Keratinocyte (primary cell): ENCODE measurements at regions not wholly inside any gene's neighbourhood (a gene's known extent, or its start where the extent isn't known, plus 50 kb on each side); places are given as distances from the start of the nearest gene placed in this dataset.

Experiments used
- DNase-seq: peaks from one replicate; pipeline ENCODE4 v3.0.0-alpha.2; 2011; ENCODE audit warnings: low read depth, missing footprints, low spot score
- FAIRE-seq: peaks from 2 replicates; lab custom pipeline; 2011; peaks lifted over from hg19 to GRCh38; lab: Jason Lieb, UNC
- H2AFZ ChIP-seq: 2 replicates; pipeline ENCODE4 v1.6.0; 2012; ENCODE audit warnings: low read length, control low read depth, inconsistent platforms; ENCODE audit not compliant: control insufficient read depth
- H3K27ac ChIP-seq: 2 replicates; pipeline ENCODE4 v1.5.1; 2011; ENCODE audit warnings: low read length; ENCODE audit not compliant: control insufficient read depth, insufficient read depth
- H3K27me3 ChIP-seq: 3 replicates; pipeline ENCODE4 v1.6.0; 2011; ENCODE audit warnings: low read length; ENCODE audit not compliant: control insufficient read depth, insufficient read depth; ENCODE audit errors: extremely low read depth
- H3K36me3 ChIP-seq, 2 experiments: 2 replicates in 1 of 2; 3 replicates in 1 of 2; pipeline ENCODE4 v1.5.1; 2011; ENCODE audit warnings: low read length in 2 of 2, mild to moderate bottlenecking in 1 of 2; ENCODE audit not compliant: control insufficient read depth in 2 of 2, insufficient read depth in 2 of 2; ENCODE audit errors: extremely low read depth in 1 of 2
- H3K4me1 ChIP-seq: 3 replicates; pipeline ENCODE4 v1.5.1; 2011; ENCODE audit warnings: low read length; ENCODE audit not compliant: control insufficient read depth, insufficient read depth; ENCODE audit errors: extremely low read depth
- H3K4me2 ChIP-seq: 3 replicates; pipeline ENCODE4 v1.6.0; 2011; ENCODE audit warnings: low read depth, low read length; ENCODE audit not compliant: control insufficient read depth, insufficient read depth; ENCODE audit errors: extremely low read depth
- H3K4me3 ChIP-seq, 3 experiments: fragments of 200-600 bp in 1 of 3; sonication (generic) in 1 of 3; 2 replicates in 2 of 3; 3 replicates in 1 of 3; pipeline ENCODE4 v1.5.1; 2011 to 2016; ENCODE audit warnings: low read length in 3 of 3, mild to moderate bottlenecking in 3 of 3, control low read depth in 2 of 3, inconsistent platforms in 1 of 3, low read depth in 1 of 3, mixed read lengths in 1 of 3, mixed run types in 1 of 3, moderate library complexity in 1 of 3; ENCODE audit not compliant: control insufficient read depth in 2 of 3, insufficient read depth in 2 of 3; ENCODE audit errors: extremely low read depth in 1 of 3
- H3K79me2 ChIP-seq: 2 replicates; pipeline ENCODE4 v1.6.0; 2012; ENCODE audit warnings: low read length; ENCODE audit not compliant: control insufficient read depth, insufficient read depth
- H3K9ac ChIP-seq: 3 replicates; pipeline ENCODE4 v1.6.0; 2011; ENCODE audit warnings: low read length; ENCODE audit not compliant: control insufficient read depth, insufficient read depth; ENCODE audit errors: extremely low read depth
- H3K9me1 ChIP-seq: 3 replicates; pipeline ENCODE4 v1.6.0; 2011; ENCODE audit warnings: low read length; ENCODE audit not compliant: control insufficient read depth, insufficient read depth; ENCODE audit errors: extremely low read depth
- H3K9me3 ChIP-seq: 2 replicates; pipeline ENCODE4 v1.5.1; 2012; ENCODE audit warnings: low read depth, low read length; ENCODE audit not compliant: control insufficient read depth
- H4K20me1 ChIP-seq: 3 replicates; pipeline ENCODE4 v1.6.0; 2011; ENCODE audit warnings: low read length; ENCODE audit not compliant: control insufficient read depth, insufficient read depth; ENCODE audit errors: extremely low read depth
- CTCF ChIP-seq, 3 experiments: IDR thresholded peaks in 1 of 3; conservative IDR thresholded peaks in 1 of 3; optimal IDR thresholded peaks in 1 of 3; 2 replicates in 2 of 3; 3 replicates in 1 of 3; pipeline versions ENCODE3 to v1.5.1; 2011; ENCODE audit warnings: low read length in 3 of 3, mild to moderate bottlenecking in 3 of 3, moderate library complexity in 2 of 3, control low read depth in 1 of 3, inconsistent platforms in 1 of 3; ENCODE audit not compliant: insufficient read depth in 2 of 3; ENCODE audit errors: extremely low read depth in 1 of 3
- EZH2 ChIP-seq: IDR thresholded peaks from one replicate; pipeline ENCODE4 v1.6.1; 2012; ENCODE audit warnings: inconsistent platforms, mild to moderate bottlenecking, low read length, moderate library complexity
- dilution Hi-C: fragments of 300-500 bp; cut with MboI; formaldehyde crosslinking; loops from one replicate; pipeline ENCODE4 v1.7.0; 2020; ENCODE audit warnings: low sequenced_read_pairs; ENCODE audit not compliant: extremely low pct_ligation_motif_present

GRCh38 chr6:4296552-4296951 is 161.2 kb upstream of the ECI2 start:
- Histone ChIP-seq H3K4me3 (no peak overlapping the region), H3K27me3 (no peaks in the 10 kb centered on the region), H4K20me1 (no peaks in the 10 kb centered on the region), H3K27ac (no peak overlapping the region), H2AFZ (no peak overlapping the region), H3K9me3 (no peaks in the 10 kb centered on the region), H3K79me2 (no peaks in the 10 kb centered on the region), H3K36me3 (no peaks in the 10 kb centered on the region), H3K9ac (no peak overlapping the region), H3K4me2 (no peak overlapping the region), H3K9me1 (no peaks in the 10 kb centered on the region), H3K4me1 (peaks cover 9% of the 10 kb centered on the region)
- no peak for FAIRE-seq
- TF ChIP-seq CTCF (optimal IDR thresholded peaks at IDR 0.05 in 1 of 3, IDR thresholded peaks at IDR 0.05 in 1 of 3, conservative IDR thresholded peaks at IDR 0.05 in 1 of 3; ENCODE audit: extremely low read depth in 1 of 3, insufficient read depth in 2 of 3, low read length in 3 of 3) (no peak), EZH2 (no peak)
- dilution Hi-C loops: no loop called here
- DNase-seq: no peak

- no peak overlapping the region for H2AFZ ChIP-seq
- H3K9me1 ChIP-seq: no peaks in the 10 kb centered on the region
- H4K20me1 ChIP-seq: no peaks in the 10 kb centered on the region
- no peak overlapping the region for H3K4me2 ChIP-seq
- no peaks in the 10 kb centered on the region for H3K79me2 ChIP-seq
- no peaks in the 10 kb centered on the region for H3K27me3 ChIP-seq
- TF ChIP-seq EZH2 (no peak), CTCF (optimal IDR thresholded peaks at IDR 0.05 in 1 of 3, IDR thresholded peaks at IDR 0.05 in 1 of 3, conservative IDR thresholded peaks at IDR 0.05 in 1 of 3; ENCODE audit: extremely low read depth in 1 of 3, insufficient read depth in 2 of 3, low read length in 3 of 3) (no peak)
- no peak for DNase-seq
- dilution Hi-C loops: no loop called here
- H3K4me3 ChIP-seq: no peak overlapping the region
- H3K36me3 ChIP-seq: no peaks in the 10 kb centered on the region
- no peak overlapping the region for H3K27ac ChIP-seq
- H3K4me1 ChIP-seq: peaks cover 9% of the 10 kb centered on the region
- no peak overlapping the region for H3K9ac ChIP-seq
- no peak for FAIRE-seq
- H3K9me3 ChIP-seq: no peaks in the 10 kb centered on the region
These were observed 160.4 kb upstream of the ECI2 start for GRCh38 chr6:4295783-4296155.
